ENCODE measurements at regions not wholly inside any gene's neighbourhood (a gene's known extent, or its start where the extent isn't known, plus 50 kb on each side); places are given as distances from the start of the nearest gene placed in this dataset.

DNA sequence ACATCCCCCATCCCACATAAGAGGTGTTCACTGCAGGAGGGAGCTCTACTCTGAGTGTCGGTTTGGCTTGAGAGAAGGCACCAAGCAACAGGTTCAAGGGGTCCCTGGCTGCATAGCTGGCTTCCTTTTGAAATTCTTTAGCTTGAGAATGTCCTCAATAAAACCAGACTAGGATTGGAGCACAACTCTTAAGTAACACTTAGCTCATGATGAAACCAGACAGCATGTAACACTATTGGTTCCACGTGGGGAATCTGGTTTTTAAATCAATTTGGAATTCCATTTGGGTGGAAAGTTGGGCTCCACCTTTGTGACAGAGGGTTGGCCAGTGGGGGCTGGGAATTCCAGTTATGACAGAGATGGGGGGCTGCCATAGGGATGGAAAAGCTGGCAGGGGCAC lies 281.2 kb downstream of the TLE3 start:
- Histone ChIP-seq H3K27ac (ENCODE audit: low read depth in 2 of 2, low read length in 1 of 2) (no peak overlapping the region), H3K9me2 (no peaks in the 10 kb centered on the region), H3K4me2 (no peak overlapping the region), H3F3A (replicated peaks; ENCODE audit: insufficient read depth) (no peaks in the 10 kb centered on the region), H3K27me3 (ENCODE audit: insufficient read depth) (peaks cover 32% of the 10 kb centered on the region; the same call in 1 of the 2 replicates), H3K9ac (no peak overlapping the region), H4K20me1 (ENCODE audit: insufficient read depth) (no peaks in the 10 kb centered on the region), H2AFZ (ENCODE audit: low read depth) (no peak overlapping the region), H3K79me2 (ENCODE audit: insufficient read depth) (no peaks in the 10 kb centered on the region), H3K4me3 (ENCODE audit: low read depth in 2 of 2, low read length in 1 of 2) (no peak overlapping the region), H3K36me3 (replicated peaks in 1 of 2; ENCODE audit: control insufficient read depth in 1 of 2, insufficient read depth in 2 of 2, low read length in 1 of 2) (no peaks in the 10 kb centered on the region), H3K9me3 (no peaks in the 10 kb centered on the region), H3K4me1 (ENCODE audit: control insufficient read depth in 1 of 2, insufficient read depth in 2 of 2, low read depth in 1 of 2, low read length in 1 of 2) (peaks cover 0 to 9% of the 10 kb centered on the region in 2 experiments; a peak in 1 of 4 replicates)
- POLR2A ChIA-PET: no interaction called here
- CTCF ChIA-PET: no interaction called here
- no peak for TF ChIP-seq SMC3 (IDR thresholded peaks at IDR 0.05; ENCODE audit: low read depth, low read length)
- TF ChIP-seq YY1 (IDR thresholded peaks at IDR 0.05; ENCODE audit: low read depth): no peak
- 34% methylated on average over 2 of the region's 2 CpGs for WGBS (ENCODE audit: low lambda C conversion rate)
- no peak for DNase-seq

DNA sequence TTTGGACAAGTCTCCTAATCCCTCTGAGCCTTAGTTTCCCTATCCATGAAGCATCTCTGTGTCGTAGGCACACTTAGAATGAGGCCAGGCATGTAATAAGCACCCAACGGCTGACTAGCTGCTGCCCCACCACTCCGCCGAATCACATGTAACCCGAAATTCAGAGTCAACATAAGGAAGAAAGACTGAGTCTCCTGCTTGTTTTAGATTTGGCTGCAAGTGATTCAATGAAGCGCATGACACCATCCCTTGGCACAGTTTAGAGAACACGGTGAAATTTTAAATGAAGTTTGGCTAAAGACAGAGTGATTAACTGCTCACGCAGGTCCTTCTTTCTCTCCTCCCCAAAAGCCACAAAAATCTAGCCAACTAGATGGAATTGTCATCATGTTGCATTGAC lies 279.2 kb downstream of the TLE3 start:
- H3K4me1 ChIP-seq (ENCODE audit: control insufficient read depth in 1 of 2, insufficient read depth in 2 of 2, low read depth in 1 of 2, low read length in 1 of 2): peaks cover 0 to 16% of the 10 kb centered on the region in 2 experiments; a peak in 2 of 4 replicates
- no peaks in the 10 kb centered on the region for H3K79me2 ChIP-seq (ENCODE audit: insufficient read depth)
- no peaks in the 10 kb centered on the region for H3K36me3 ChIP-seq (replicated peaks in 1 of 2; ENCODE audit: control insufficient read depth in 1 of 2, insufficient read depth in 2 of 2, low read length in 1 of 2)
- POLR2A ChIA-PET: no interaction called here
- peaks cover 32% of the 10 kb centered on the region; the same call in 1 of the 2 replicates for H3K27me3 ChIP-seq (ENCODE audit: insufficient read depth)
- H2AFZ ChIP-seq (ENCODE audit: low read depth): no peak overlapping the region
- H3K9me3 ChIP-seq: no peaks in the 10 kb centered on the region
- no peak for DNase-seq
- no peaks in the 10 kb centered on the region for H4K20me1 ChIP-seq (ENCODE audit: insufficient read depth)
- WGBS (ENCODE audit: low lambda C conversion rate): 59% methylated on average over 8 of the region's 8 CpGs
- no peak overlapping the region for H3K4me2 ChIP-seq
- no peak overlapping the region for H3K4me3 ChIP-seq (ENCODE audit: low read depth in 2 of 2, low read length in 1 of 2)
- H3F3A ChIP-seq (replicated peaks; ENCODE audit: insufficient read depth): no peaks in the 10 kb centered on the region
- no peak overlapping the region for H3K27ac ChIP-seq (ENCODE audit: low read depth in 2 of 2, low read length in 1 of 2)
- CTCF ChIA-PET: no interaction called here
- H3K9me2 ChIP-seq: no peaks in the 10 kb centered on the region
- H3K9ac ChIP-seq: no peak overlapping the region
- TF ChIP-seq, protein P1, sequence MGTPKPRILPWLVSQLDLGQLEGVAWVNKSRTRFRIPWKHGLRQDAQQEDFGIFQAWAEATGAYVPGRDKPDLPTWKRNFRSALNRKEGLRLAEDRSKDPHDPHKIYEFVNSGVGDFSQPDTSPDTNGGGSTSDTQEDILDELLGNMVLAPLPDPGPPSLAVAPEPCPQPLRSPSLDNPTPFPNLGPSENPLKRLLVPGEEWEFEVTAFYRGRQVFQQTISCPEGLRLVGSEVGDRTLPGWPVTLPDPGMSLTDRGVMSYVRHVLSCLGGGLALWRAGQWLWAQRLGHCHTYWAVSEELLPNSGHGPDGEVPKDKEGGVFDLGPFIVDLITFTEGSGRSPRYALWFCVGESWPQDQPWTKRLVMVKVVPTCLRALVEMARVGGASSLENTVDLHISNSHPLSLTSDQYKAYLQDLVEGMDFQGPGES (IDR thresholded peaks at IDR 0.05; ENCODE audit: low read depth, low read length): no peak
- TF ChIP-seq NRF1 (IDR thresholded peaks at IDR 0.05; ENCODE audit: low read depth, low read length) (no peak), CHD2 (IDR thresholded peaks at IDR 0.05; ENCODE audit: low read length, partially characterized antibody) (no peak), GATA2 (CRISPR knock-in tag; IDR thresholded peaks at IDR 0.05) (no peak), EZH2phosphoT487 (IDR thresholded peaks at IDR 0.05; ENCODE audit: borderline replicate concordance, low read depth) (no peak), POLR2AphosphoS5 (IDR thresholded peaks at IDR 0.05; ENCODE audit: low read depth, low read length) (no peak), EP300 (IDR thresholded peaks at IDR 0.05; ENCODE audit: borderline replicate concordance in 1 of 2, low read depth in 1 of 2, low read length in 1 of 2) (no peak), YY1 (IDR thresholded peaks at IDR 0.05; ENCODE audit: low read depth) (no peak), RXRA (IDR thresholded peaks at IDR 0.05; ENCODE audit: borderline replicate concordance, low read depth) (no peak), TCF12 (IDR thresholded peaks at IDR 0.05) (no peak)
- TF ChIP-seq, protein P2, sequence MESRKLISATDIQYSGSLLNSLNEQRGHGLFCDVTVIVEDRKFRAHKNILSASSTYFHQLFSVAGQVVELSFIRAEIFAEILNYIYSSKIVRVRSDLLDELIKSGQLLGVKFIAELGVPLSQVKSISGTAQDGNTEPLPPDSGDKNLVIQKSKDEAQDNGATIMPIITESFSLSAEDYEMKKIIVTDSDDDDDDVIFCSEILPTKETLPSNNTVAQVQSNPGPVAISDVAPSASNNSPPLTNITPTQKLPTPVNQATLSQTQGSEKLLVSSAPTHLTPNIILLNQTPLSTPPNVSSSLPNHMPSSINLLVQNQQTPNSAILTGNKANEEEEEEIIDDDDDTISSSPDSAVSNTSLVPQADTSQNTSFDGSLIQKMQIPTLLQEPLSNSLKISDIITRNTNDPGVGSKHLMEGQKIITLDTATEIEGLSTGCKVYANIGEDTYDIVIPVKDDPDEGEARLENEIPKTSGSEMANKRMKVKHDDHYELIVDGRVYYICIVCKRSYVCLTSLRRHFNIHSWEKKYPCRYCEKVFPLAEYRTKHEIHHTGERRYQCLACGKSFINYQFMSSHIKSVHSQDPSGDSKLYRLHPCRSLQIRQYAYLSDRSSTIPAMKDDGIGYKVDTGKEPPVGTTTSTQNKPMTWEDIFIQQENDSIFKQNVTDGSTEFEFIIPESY (IDR thresholded peaks at IDR 0.05; ENCODE audit: borderline replicate concordance, low read depth): no peak
- TF ChIP-seq, protein P3, sequence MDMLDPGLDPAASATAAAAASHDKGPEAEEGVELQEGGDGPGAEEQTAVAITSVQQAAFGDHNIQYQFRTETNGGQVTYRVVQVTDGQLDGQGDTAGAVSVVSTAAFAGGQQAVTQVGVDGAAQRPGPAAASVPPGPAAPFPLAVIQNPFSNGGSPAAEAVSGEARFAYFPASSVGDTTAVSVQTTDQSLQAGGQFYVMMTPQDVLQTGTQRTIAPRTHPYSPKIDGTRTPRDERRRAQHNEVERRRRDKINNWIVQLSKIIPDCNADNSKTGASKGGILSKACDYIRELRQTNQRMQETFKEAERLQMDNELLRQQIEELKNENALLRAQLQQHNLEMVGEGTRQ (IDR thresholded peaks at IDR 0.05; ENCODE audit: borderline replicate concordance, low read depth, low read length): no peak
- TF ChIP-seq, protein P4, sequence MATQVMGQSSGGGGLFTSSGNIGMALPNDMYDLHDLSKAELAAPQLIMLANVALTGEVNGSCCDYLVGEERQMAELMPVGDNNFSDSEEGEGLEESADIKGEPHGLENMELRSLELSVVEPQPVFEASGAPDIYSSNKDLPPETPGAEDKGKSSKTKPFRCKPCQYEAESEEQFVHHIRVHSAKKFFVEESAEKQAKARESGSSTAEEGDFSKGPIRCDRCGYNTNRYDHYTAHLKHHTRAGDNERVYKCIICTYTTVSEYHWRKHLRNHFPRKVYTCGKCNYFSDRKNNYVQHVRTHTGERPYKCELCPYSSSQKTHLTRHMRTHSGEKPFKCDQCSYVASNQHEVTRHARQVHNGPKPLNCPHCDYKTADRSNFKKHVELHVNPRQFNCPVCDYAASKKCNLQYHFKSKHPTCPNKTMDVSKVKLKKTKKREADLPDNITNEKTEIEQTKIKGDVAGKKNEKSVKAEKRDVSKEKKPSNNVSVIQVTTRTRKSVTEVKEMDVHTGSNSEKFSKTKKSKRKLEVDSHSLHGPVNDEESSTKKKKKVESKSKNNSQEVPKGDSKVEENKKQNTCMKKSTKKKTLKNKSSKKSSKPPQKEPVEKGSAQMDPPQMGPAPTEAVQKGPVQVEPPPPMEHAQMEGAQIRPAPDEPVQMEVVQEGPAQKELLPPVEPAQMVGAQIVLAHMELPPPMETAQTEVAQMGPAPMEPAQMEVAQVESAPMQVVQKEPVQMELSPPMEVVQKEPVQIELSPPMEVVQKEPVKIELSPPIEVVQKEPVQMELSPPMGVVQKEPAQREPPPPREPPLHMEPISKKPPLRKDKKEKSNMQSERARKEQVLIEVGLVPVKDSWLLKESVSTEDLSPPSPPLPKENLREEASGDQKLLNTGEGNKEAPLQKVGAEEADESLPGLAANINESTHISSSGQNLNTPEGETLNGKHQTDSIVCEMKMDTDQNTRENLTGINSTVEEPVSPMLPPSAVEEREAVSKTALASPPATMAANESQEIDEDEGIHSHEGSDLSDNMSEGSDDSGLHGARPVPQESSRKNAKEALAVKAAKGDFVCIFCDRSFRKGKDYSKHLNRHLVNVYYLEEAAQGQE (IDR thresholded peaks at IDR 0.05; ENCODE audit: low read depth, low read length): no peak

Data from SK-N-SH (cell line).